Neural cell (in vitro differentiated cells): ENCODE measurements at regions not wholly inside any gene's neighbourhood (a gene's known extent, or its start where the extent isn't known, plus 50 kb on each side); places are given as distances from the start of the nearest gene placed in this dataset.

ENCODE experiments used
- H2AFZ ChIP-seq: fragments of 200-600, 300-800 bp; sonication (generic), shearing (Covaris generic); 2 replicates; pipeline ENCODE4 v1.6.0; 2014; ENCODE audit warnings: low read depth, mild to moderate bottlenecking, antibody characterized with exemption, low read length, moderate library complexity
- H3F3A ChIP-seq: fragments of 200-600 bp; shearing (Covaris generic); 2 replicates; pipeline ENCODE4 v1.6.1; 2016; ENCODE audit warnings: mild to moderate bottlenecking, moderate library complexity, mixed read lengths, antibody characterized with exemption, low read length; ENCODE audit not compliant: insufficient read depth, poor library complexity, severe bottlenecking
- H3K27ac ChIP-seq: fragments of 200-600, 300-800 bp; sonication (generic), shearing (Covaris generic); 2 replicates; pipeline ENCODE4 v1.5.1; 2014; ENCODE audit warnings: mild to moderate bottlenecking, low read length, moderate library complexity
- H3K27me3 ChIP-seq: fragments of 300-800, 200-600 bp; sonication (generic), shearing (Covaris generic); 2 replicates; pipeline ENCODE4 v1.6.0; 2014; ENCODE audit warnings: mild to moderate bottlenecking, low read depth, low read length, moderate library complexity; ENCODE audit not compliant: insufficient read depth
- H3K36me3 ChIP-seq: fragments of 300-800, 200-600 bp; sonication (generic), shearing (Covaris generic); 2 replicates; pipeline ENCODE4 v1.5.1; 2014; ENCODE audit warnings: mild to moderate bottlenecking, antibody characterized with exemption, low read length, moderate library complexity; ENCODE audit not compliant: insufficient read depth
- H3K4me2 ChIP-seq: fragments of 300-800, 200-600 bp; sonication (generic), shearing (Covaris generic); 2 replicates; pipeline ENCODE4 v1.6.0; 2014; ENCODE audit warnings: mild to moderate bottlenecking, low read length
- H3K4me3 ChIP-seq: fragments of 300-800, 200-600 bp; sonication (generic), shearing (Covaris generic); 2 replicates; pipeline ENCODE4 v1.5.1; 2014; ENCODE audit warnings: mild to moderate bottlenecking, low read length, moderate library complexity
- H3K79me2 ChIP-seq: fragments of 200-600 bp; shearing (Covaris generic); replicated peaks from 2 replicates; pipeline ENCODE4 v1.6.0; 2014; ENCODE audit warnings: mild to moderate bottlenecking, low read length, moderate library complexity; ENCODE audit not compliant: insufficient read depth
- H3K9ac ChIP-seq: fragments of 300-800, 200-600 bp; sonication (generic), shearing (Covaris generic); 2 replicates; pipeline ENCODE4 v1.6.1; 2016; ENCODE audit warnings: mild to moderate bottlenecking, low read length, mixed read lengths
- H3K9me2 ChIP-seq: fragments of 200-600 bp; shearing (Covaris generic); 2 replicates; pipeline ENCODE4 v1.6.1; 2016; ENCODE audit warnings: mild to moderate bottlenecking, low read length, mixed read lengths; ENCODE audit not compliant: insufficient read depth
- H3K9me3 ChIP-seq: fragments of 200-600, 300-800 bp; sonication (generic), shearing (Covaris generic); 2 replicates; pipeline ENCODE4 v1.6.1; 2016; ENCODE audit warnings: mild to moderate bottlenecking, mixed run types, low read length, moderate library complexity, mixed read lengths
- H4K20me1 ChIP-seq: fragments of 200-600 bp; shearing (Covaris generic); 2 replicates; pipeline ENCODE4 v1.6.1; 2016; ENCODE audit warnings: mild to moderate bottlenecking, mixed run types; ENCODE audit not compliant: insufficient read depth
- CTCF ChIP-seq: fragments of 450-650 bp; IDR thresholded peaks from 2 replicates; pipeline ENCODE4 v1.5.1; 2014; ENCODE audit warnings: antibody characterized with exemption, mild to moderate bottlenecking, moderate library complexity; ENCODE audit not compliant: poor library complexity, severe bottlenecking
- EP300 ChIP-seq: fragments of 450-650 bp; conservative IDR thresholded peaks from 2 replicates; pipeline ENCODE4 v1.6.1; 2014; ENCODE audit warnings: antibody characterized with exemption, mild to moderate bottlenecking, moderate library complexity; ENCODE audit not compliant: poor library complexity, severe bottlenecking
- EZH2 ChIP-seq: fragments of 200-600, 300-800 bp; shearing (Covaris generic), sonication (generic); IDR thresholded peaks from 2 replicates; pipeline ENCODE4 v1.6.1; 2014; ENCODE audit warnings: antibody characterized with exemption, low read length, borderline replicate concordance, mild to moderate bottlenecking; ENCODE audit not compliant: insufficient read depth, poor library complexity, severe bottlenecking
- MXI1 ChIP-seq: fragments of 450-650 bp; conservative IDR thresholded peaks from 2 replicates; pipeline ENCODE4 v1.6.1; 2014; ENCODE audit warnings: antibody characterized with exemption, mild to moderate bottlenecking; ENCODE audit not compliant: poor library complexity, severe bottlenecking
- POLR2AphosphoS5 ChIP-seq: IDR thresholded peaks from 2 replicates; pipeline ENCODE4 v1.6.1; 2012
- RAD21 ChIP-seq: fragments of 450-650 bp; conservative IDR thresholded peaks from 2 replicates; pipeline ENCODE4 v1.6.1; 2014; ENCODE audit warnings: antibody characterized with exemption, mild to moderate bottlenecking, moderate library complexity
- REST ChIP-seq: IDR thresholded peaks from 2 replicates; pipeline ENCODE4 v1.6.1; 2012; ENCODE audit warnings: borderline replicate concordance
- SMC3 ChIP-seq: fragments of 450-650 bp; conservative IDR thresholded peaks from 2 replicates; pipeline ENCODE4 v1.6.1; 2014; ENCODE audit warnings: antibody characterized with exemption, mild to moderate bottlenecking, moderate library complexity; ENCODE audit not compliant: poor library complexity
- TAF1 ChIP-seq: IDR thresholded peaks from 2 replicates; pipeline ENCODE4 v1.6.1; 2012; ENCODE audit warnings: low read depth

GRCh38 chr13:99797691-99798090, 173.9 kb downstream of the ZIC5 start:
- Histone ChIP-seq H3K4me3 (no peak overlapping the region), H3K36me3 (no peaks in the 10 kb centered on the region), H3K4me2 (no peak overlapping the region), H3K9ac (no peak overlapping the region), H2AFZ (no peak overlapping the region), H3K27me3 (no peaks in the 10 kb centered on the region), H3F3A (no peaks in the 10 kb centered on the region), H3K9me2 (no peaks in the 10 kb centered on the region), H3K79me2 (no peaks in the 10 kb centered on the region), H3K27ac (no peak overlapping the region), H4K20me1 (no peaks in the 10 kb centered on the region), H3K9me3 (no peaks in the 10 kb centered on the region)
- no peak for TF ChIP-seq RAD21
- no peak for TF ChIP-seq POLR2AphosphoS5
- TF ChIP-seq EZH2 = no peak
- no peak for TF ChIP-seq TAF1

- Histone ChIP-seq H3K36me3 (no peaks in the 10 kb centered on the region), H4K20me1 (no peaks in the 10 kb centered on the region), H3K79me2 (no peaks in the 10 kb centered on the region), H3K27ac (no peak overlapping the region), H3K9me2 (no peaks in the 10 kb centered on the region), H3K4me3 (no peak overlapping the region), H3K4me2 (no peak overlapping the region), H3K27me3 (no peaks in the 10 kb centered on the region), H3K9ac (no peak overlapping the region), H2AFZ (no peak overlapping the region), H3F3A (no peaks in the 10 kb centered on the region), H3K9me3 (no peaks in the 10 kb centered on the region)
- peak; percentile 55 for TF ChIP-seq REST
- TF ChIP-seq TAF1 = no peak
These were observed 175.3 kb downstream of the ZIC5 start for GRCh38 chr13:99796175-99796819.

- H3K9me3 ChIP-seq = no peaks in the 10 kb centered on the region
- no peaks in the 10 kb centered on the region for H3K9me2 ChIP-seq
- H2AFZ ChIP-seq = no peak overlapping the region
- no peaks in the 10 kb centered on the region for H3K36me3 ChIP-seq
- H3K27me3 ChIP-seq = no peaks in the 10 kb centered on the region
- H3K4me2 ChIP-seq = no peak overlapping the region
- H3K27ac ChIP-seq = no peak overlapping the region
- H3F3A ChIP-seq = no peaks in the 10 kb centered on the region
- no peak overlapping the region for H3K4me3 ChIP-seq
- H3K9ac ChIP-seq = no peak overlapping the region
- no peaks in the 10 kb centered on the region for H4K20me1 ChIP-seq
- TF ChIP-seq TAF1 (no peak), MXI1 (no peak), RAD21 (no peak), EP300 (no peak), SMC3 (no peak), POLR2AphosphoS5 (no peak), EZH2 (no peak), CTCF (no peak), REST (no peak)
- no peaks in the 10 kb centered on the region for H3K79me2 ChIP-seq
These were observed 179.3 kb downstream of the ZIC5 start for GRCh38 chr13:99792079-99792921.
